WTC11 (cell line): ENCODE measurements at regions not wholly inside any gene's neighbourhood (a gene's known extent, or its start where the extent isn't known, plus 50 kb on each side); places are given as distances from the start of the nearest gene placed in this dataset.

Source experiments
- ATAC-seq: fragments of 200-7000 bp; cut with Tn5 transposase; 2 replicates; pipeline ENCODE4 v1.10.0; 2021; ENCODE audit warnings: mild to moderate bottlenecking, moderate library complexity
- CTCF ChIA-PET: fragments of 300-600 bp; sonication (Branson Sonifier 250); formaldehyde crosslinking; loops from one replicate; lab custom pipeline; 2021; ENCODE audit warnings: antibody characterized with exemption; lab: Charles Lee
- POLR2A ChIA-PET: fragments of 350-600 bp; sonication (Branson Sonifier 250); formaldehyde crosslinking; loops from one replicate; lab custom pipeline; 2021; ENCODE audit warnings: antibody characterized with exemption; lab: Charles Lee
- DNase-seq: peaks from one replicate; pipeline ENCODE4 v3.0.0; 2021; ENCODE audit warnings: low spot score
- H3K27ac Mint-ChIP-seq: 2 replicates; pipeline ENCODE4 v1.8.0; 2021; ENCODE audit warnings: mixed read lengths
- H3K27me3 Mint-ChIP-seq: 2 replicates; pipeline ENCODE4 v1.8.0; 2021; ENCODE audit warnings: low read depth, mild to moderate bottlenecking, moderate library complexity, mixed read lengths
- H3K36me3 Mint-ChIP-seq: 2 replicates; pipeline ENCODE4 v1.8.0; 2021; ENCODE audit warnings: mixed read lengths
- H3K4me1 Mint-ChIP-seq: 2 replicates; pipeline ENCODE4 v1.8.0; 2022; ENCODE audit warnings: mixed read lengths
- H3K4me3 Mint-ChIP-seq: 2 replicates; pipeline ENCODE4 v1.8.0; 2021; ENCODE audit warnings: mild to moderate bottlenecking, moderate library complexity, mixed read lengths
- H3K9me3 Mint-ChIP-seq: 2 replicates; pipeline ENCODE4 v1.8.0; 2021; ENCODE audit warnings: mixed read lengths
- ATF3 ChIP-seq: sonication (generic); formaldehyde crosslinking; conservative IDR thresholded peaks from 2 replicates; pipeline ENCODE4 v1.8.1; 2022; ENCODE audit warnings: mild to moderate bottlenecking, missing genetic modification reagents
- ATF6 ChIP-seq: sonication (generic); formaldehyde crosslinking; IDR thresholded peaks from 2 replicates; pipeline ENCODE4 v1.8.1; 2023; ENCODE audit warnings: mild to moderate bottlenecking, missing genetic modification reagents
- CBFB ChIP-seq: sonication (generic); formaldehyde crosslinking; IDR thresholded peaks from 2 replicates; pipeline ENCODE4 v1.8.1; 2022; ENCODE audit warnings: mild to moderate bottlenecking, low read depth, missing genetic modification reagents
- CTCF ChIP-seq: fragments of 200-600 bp; IDR thresholded peaks from 2 replicates; pipeline ENCODE4 v1.8.0; 2022; ENCODE audit warnings: antibody characterized with exemption
- E2F1 ChIP-seq: sonication (generic); formaldehyde crosslinking; IDR thresholded peaks from 2 replicates; pipeline ENCODE4 v1.8.0; 2022; ENCODE audit warnings: mild to moderate bottlenecking, missing genetic modification reagents
- EMX1 ChIP-seq: fragments of 250-450 bp; sonication (Bioruptor Pico); IDR thresholded peaks from 2 replicates; pipeline ENCODE4 v1.8.0; 2021; ENCODE audit warnings: mild to moderate bottlenecking
- FOXP1 ChIP-seq: sonication (generic); formaldehyde crosslinking; IDR thresholded peaks from 2 replicates; pipeline ENCODE4 v1.8.0; 2022; ENCODE audit warnings: missing genetic modification reagents, mild to moderate bottlenecking, moderate library complexity, borderline replicate concordance
- GRHL2 ChIP-seq: fragments of 250-450 bp; sonication (Bioruptor Pico); IDR thresholded peaks from 2 replicates; pipeline ENCODE4 v1.8.0; 2022; ENCODE audit warnings: mild to moderate bottlenecking, moderate library complexity; ENCODE audit not compliant: insufficient replicate concordance, severe bottlenecking
- GTF2I ChIP-seq: fragments of 250-450 bp; sonication (Bioruptor Pico); conservative IDR thresholded peaks from 2 replicates; pipeline ENCODE4 v1.4.0; 2021; ENCODE audit warnings: mild to moderate bottlenecking
- IRF2 ChIP-seq: sonication (generic); formaldehyde crosslinking; IDR thresholded peaks from 2 replicates; pipeline ENCODE4 v1.8.0; 2022; ENCODE audit warnings: low read depth, missing genetic modification reagents, borderline replicate concordance
- JAZF1 ChIP-seq: fragments of 250-450 bp; sonication (Bioruptor Pico); IDR thresholded peaks from 2 replicates; pipeline ENCODE4 v1.9.0; 2021; ENCODE audit warnings: moderate library complexity, mild to moderate bottlenecking, inconsistent platforms
- MYBL2 ChIP-seq: sonication (generic); formaldehyde crosslinking; IDR thresholded peaks from 2 replicates; pipeline ENCODE4 v1.8.1; 2023; ENCODE audit warnings: mild to moderate bottlenecking, moderate library complexity, missing genetic modification reagents
- NFE2L1 ChIP-seq: sonication (generic); formaldehyde crosslinking; IDR thresholded peaks from 2 replicates; pipeline ENCODE4 v1.8.1; 2023; ENCODE audit warnings: missing genetic modification reagents
- NFYB ChIP-seq: sonication (generic); formaldehyde crosslinking; conservative IDR thresholded peaks from 2 replicates; pipeline ENCODE4 v1.8.0; 2022; ENCODE audit warnings: low read depth, missing genetic modification reagents
- PREB ChIP-seq: sonication (generic); formaldehyde crosslinking; IDR thresholded peaks from 2 replicates; pipeline ENCODE4 v1.8.1; 2022; ENCODE audit warnings: mild to moderate bottlenecking, missing genetic modification reagents, moderate library complexity, borderline replicate concordance
- RORB ChIP-seq: fragments of 250-450 bp; sonication (Bioruptor Pico); IDR thresholded peaks from 2 replicates; pipeline ENCODE4 v1.9.0; 2021; ENCODE audit warnings: mild to moderate bottlenecking
- SMAD3 ChIP-seq: sonication (generic); formaldehyde crosslinking; IDR thresholded peaks from 2 replicates; pipeline ENCODE4 v1.8.0; 2022; ENCODE audit warnings: missing genetic modification reagents, mild to moderate bottlenecking, borderline replicate concordance
- SOX15 ChIP-seq: fragments of 250-450 bp; sonication (Bioruptor Pico); IDR thresholded peaks from 2 replicates; pipeline ENCODE4 v1.9.0; 2021; ENCODE audit warnings: mild to moderate bottlenecking
- USF1 ChIP-seq: sonication (generic); formaldehyde crosslinking; IDR thresholded peaks from 2 replicates; pipeline ENCODE4 v1.8.0; 2022; ENCODE audit warnings: mild to moderate bottlenecking, missing genetic modification reagents
- ZMAT4 ChIP-seq: fragments of 250-450 bp; sonication (Bioruptor Pico); IDR thresholded peaks from 2 replicates; pipeline ENCODE4 v1.9.0; 2021; ENCODE audit warnings: mild to moderate bottlenecking
- ZNF396 ChIP-seq: fragments of 250-450 bp; sonication (Bioruptor Pico); IDR thresholded peaks from 2 replicates; pipeline ENCODE4 v1.8.0; 2021; ENCODE audit warnings: mild to moderate bottlenecking, moderate library complexity, borderline replicate concordance

GRCh38 chr5:110018509-110018908 is 328.8 kb downstream of the MAN2A1 start (continued):
- no peak for TF ChIP-seq CBFB (CRISPR knock-in tag)

- ChIA-PET POLR2A (interaction anchor here (0.6 kb wide), 1 partner anchor 22 kb away, joined by 4 read pairs; no protein-coding TSS in a partner anchor), CTCF (no interaction called here)
- Mint-ChIP-seq H3K36me3 (no peaks in the 10 kb centered on the region), H3K9me3 (peaks cover 16% of the 10 kb centered on the region), H3K27me3 (no peaks in the 10 kb centered on the region), H3K4me1 (peaks cover 13% of the 10 kb centered on the region), H3K4me3 (no peak overlapping the region), H3K27ac (no peak overlapping the region)
- DNase-seq (no peak), ATAC-seq (no peak)
- no peak for TF ChIP-seq ZNF396
- no peak for TF ChIP-seq ZMAT4 (CRISPR knock-in tag)
- TF ChIP-seq NFYB (CRISPR knock-in tag) = no peak
- TF ChIP-seq FOXP1 (CRISPR knock-in tag) = no peak
- no peak for TF ChIP-seq IRF2
- no peak for TF ChIP-seq SOX15 (CRISPR knock-in tag)
- no peak for TF ChIP-seq MYBL2 (CRISPR knock-in tag)
- TF ChIP-seq JAZF1 = no peak
- TF ChIP-seq GTF2I (CRISPR knock-in tag) = no peak
- TF ChIP-seq E2F1 (CRISPR knock-in tag) = no peak
- TF ChIP-seq USF1 (CRISPR knock-in tag) = no peak
- no peak for TF ChIP-seq ATF3 (CRISPR knock-in tag)
- no peak for TF ChIP-seq RORB
- TF ChIP-seq EMX1 = no peak
- TF ChIP-seq SMAD3 (CRISPR knock-in tag) = no peak
- no peak for TF ChIP-seq GRHL2 (CRISPR knock-in tag)
- TF ChIP-seq ATF6 (CRISPR knock-in tag) = no peak
- no peak for TF ChIP-seq PREB (CRISPR knock-in tag)
- no peak for TF ChIP-seq NFE2L1
- no peak for TF ChIP-seq CTCF
Observed at GRCh38 chr5:110019119-110019518, 329.4 kb downstream of the MAN2A1 start.
